MM.1S (cell line): ENCODE measurements at regions not wholly inside any gene's neighbourhood (a gene's known extent, or its start where the extent isn't known, plus 50 kb on each side); places are given as distances from the start of the nearest gene placed in this dataset.

Source experiments
- DNase-seq: peaks from one replicate; pipeline ENCODE4 v3.0.0-alpha.2; 2015
- H2AFZ ChIP-seq: fragments of 300-600 bp; sonication (generic); 2 replicates; pipeline ENCODE4 v1.6.0; 2016; ENCODE audit warnings: antibody characterized with exemption, low read length
- H3F3A ChIP-seq: fragments of 300-600 bp; sonication (generic); 2 replicates; pipeline ENCODE4 v1.6.1; 2016; ENCODE audit warnings: mild to moderate bottlenecking, antibody characterized with exemption, low read length, moderate library complexity, mixed read lengths; ENCODE audit not compliant: insufficient read depth
- H3K27ac ChIP-seq: fragments of 300-600 bp; sonication (generic); 2 replicates; pipeline ENCODE4 v1.5.1; 2016; ENCODE audit warnings: mild to moderate bottlenecking, low read length
- H3K27me3 ChIP-seq: fragments of 300-600 bp; sonication (generic); replicated peaks from 2 replicates; pipeline ENCODE4 v1.6.0; 2016; ENCODE audit warnings: low read length; ENCODE audit not compliant: insufficient read depth
- H3K36me3 ChIP-seq: fragments of 300-600 bp; sonication (generic); replicated peaks from 2 replicates; pipeline ENCODE4 v1.6.1; 2016; ENCODE audit warnings: mild to moderate bottlenecking, low read length, mixed read lengths; ENCODE audit not compliant: insufficient read depth
- H3K4me1 ChIP-seq: fragments of 300-600 bp; sonication (generic); 2 replicates; pipeline ENCODE4 v1.6.1; 2016; ENCODE audit warnings: low read length, mixed read lengths
- H3K4me2 ChIP-seq: fragments of 300-600 bp; sonication (generic); 2 replicates; pipeline ENCODE4 v1.6.0; 2016; ENCODE audit warnings: low read depth, low read length
- H3K4me3 ChIP-seq: fragments of 300-600 bp; sonication (generic); 2 replicates; pipeline ENCODE4 v1.5.1; 2016; ENCODE audit warnings: low read length, mixed read lengths
- H3K79me2 ChIP-seq: fragments of 300-600 bp; sonication (generic); 2 replicates; pipeline ENCODE4 v1.6.1; 2016; ENCODE audit warnings: mixed run types, low read length, mixed read lengths
- H3K9ac ChIP-seq: fragments of 300-600 bp; sonication (generic); 2 replicates; pipeline ENCODE4 v1.6.1; 2016; ENCODE audit warnings: low read length, mixed read lengths
- H3K9me2 ChIP-seq: fragments of 300-600 bp; sonication (generic); replicated peaks from 2 replicates; pipeline ENCODE4 v1.6.1; 2016; ENCODE audit warnings: mild to moderate bottlenecking, low read length, mixed read lengths; ENCODE audit not compliant: insufficient read depth
- H3K9me3 ChIP-seq: fragments of 300-600 bp; sonication (generic); replicated peaks from 2 replicates; pipeline ENCODE4 v1.6.1; 2016; ENCODE audit warnings: mild to moderate bottlenecking, low read length, mixed read lengths; ENCODE audit not compliant: insufficient read depth
- H4K20me1 ChIP-seq: fragments of 300-600 bp; sonication (generic); 2 replicates; pipeline ENCODE4 v1.6.1; 2016; ENCODE audit warnings: mild to moderate bottlenecking, low read length, moderate library complexity, mixed read lengths; ENCODE audit not compliant: insufficient read depth
- CTCF ChIP-seq: fragments of 300-600 bp; sonication (generic); IDR thresholded peaks from 2 replicates; pipeline ENCODE4 v1.5.1; 2016; ENCODE audit warnings: antibody characterized with exemption, low read length, mixed read lengths
- EZH2 ChIP-seq: fragments of 300-600 bp; sonication (generic); optimal IDR thresholded peaks from 2 replicates; pipeline ENCODE3; 2017; ENCODE audit warnings: low read depth, mild to moderate bottlenecking, antibody characterized with exemption, low read length, mixed read lengths
- EZH2phosphoT487 ChIP-seq: fragments of 300-600 bp; sonication (generic); IDR thresholded peaks from 2 replicates; pipeline ENCODE4 v1.6.1; 2018; ENCODE audit warnings: antibody characterized with exemption, low read length

GRCh38 chr18:76620321-76621170 is 125.5 kb upstream of the ZNF516 start:
- H3K9ac ChIP-seq: no peak overlapping the region
- no peaks in the 10 kb centered on the region for H3K27me3 ChIP-seq
- H3K9me3 ChIP-seq: no peaks in the 10 kb centered on the region
- H3K9me2 ChIP-seq: no peaks in the 10 kb centered on the region
- no peaks in the 10 kb centered on the region for H3F3A ChIP-seq
- H3K27ac ChIP-seq: no peak overlapping the region
- no peak overlapping the region; the same call in 1 of the 2 replicates for H3K4me3 ChIP-seq
- H2AFZ ChIP-seq: peak overlapping the region; percentile 48; the same call in 1 of the 2 replicates
- no peaks in the 10 kb centered on the region for H4K20me1 ChIP-seq
- TF ChIP-seq EZH2 (no peak), CTCF (peak; percentile 28), EZH2phosphoT487 (no peak)
- no peak overlapping the region for H3K4me2 ChIP-seq
- H3K36me3 ChIP-seq: no peaks in the 10 kb centered on the region
- peak; percentile 37 for DNase-seq
- no peaks in the 10 kb centered on the region for H3K79me2 ChIP-seq
- no peaks in the 10 kb centered on the region for H3K4me1 ChIP-seq

- Histone ChIP-seq H3K9me2 (no peaks in the 10 kb centered on the region), H3K4me3 (no peak overlapping the region), H3K9me3 (no peaks in the 10 kb centered on the region), H4K20me1 (no peaks in the 10 kb centered on the region), H3K9ac (no peak overlapping the region), H3K4me2 (no peak overlapping the region), H3F3A (no peaks in the 10 kb centered on the region), H3K36me3 (no peaks in the 10 kb centered on the region), H2AFZ (no peak overlapping the region), H3K79me2 (no peaks in the 10 kb centered on the region), H3K4me1 (no peaks in the 10 kb centered on the region), H3K27ac (no peak overlapping the region), H3K27me3 (no peaks in the 10 kb centered on the region)
- no peak for TF ChIP-seq CTCF
- TF ChIP-seq EZH2phosphoT487: no peak
- no peak for TF ChIP-seq EZH2
- no peak for DNase-seq
These were observed 124.7 kb upstream of the ZNF516 start for GRCh38 chr18:76619621-76620315.

GRCh38 chr18:76619261-76619620 is 124.2 kb upstream of the ZNF516 start:
- Histone ChIP-seq H3K9me2 (no peaks in the 10 kb centered on the region), H3K27ac (no peak overlapping the region), H3K4me3 (no peak overlapping the region), H3K4me1 (no peaks in the 10 kb centered on the region), H3K36me3 (no peaks in the 10 kb centered on the region), H3K9ac (no peak overlapping the region), H3K9me3 (no peaks in the 10 kb centered on the region), H3F3A (no peaks in the 10 kb centered on the region), H4K20me1 (no peaks in the 10 kb centered on the region), H3K4me2 (no peak overlapping the region), H2AFZ (no peak overlapping the region), H3K79me2 (no peaks in the 10 kb centered on the region), H3K27me3 (no peaks in the 10 kb centered on the region)
- no peak for DNase-seq
- TF ChIP-seq EZH2 (no peak), EZH2phosphoT487 (no peak), CTCF (no peak)
